Peyer's patch (tissue), 4 donors: ENCODE measurements at regions not wholly inside any gene's neighbourhood (a gene's known extent, or its start where the extent isn't known, plus 50 kb on each side); places are given as distances from the start of the nearest gene placed in this dataset.
A peak's percentile ranks its signal among the peaks of the same experiment; 100 is the strongest.

Source experiments
- DNase-seq, 3 donors: peaks; one replicate each; pipeline ENCODE4 v3.0.0-alpha.2; 2017 to 2019
- H3K27ac ChIP-seq, 4 donors: fragments of 200-600 bp; sonication (generic); one replicate each; pipeline ENCODE4 v1.5.1; 2016 to 2019
- H3K27me3 ChIP-seq, 2 donors: fragments of 200-600 bp; sonication (generic); one replicate each; pipeline ENCODE4 v1.5.1; 2019
- H3K36me3 ChIP-seq, 3 donors: fragments of 200-600 bp; sonication (generic); one replicate each; pipeline ENCODE4 v1.5.1; 2016 to 2019
- H3K4me1 ChIP-seq, 4 donors: fragments of 200-600 bp; sonication (generic); one replicate each; pipeline ENCODE4 v1.5.1; 2016 to 2019
- H3K4me3 ChIP-seq, 4 donors: fragments of 200-600 bp; sonication (generic); 1 replicate in 3 of 4; 2 replicates in 1 of 4; pipeline ENCODE4 v1.5.1; 2016 to 2019; ENCODE audit warnings: mild to moderate bottlenecking in 1 of 4
- H3K9me3 ChIP-seq, 4 donors: fragments of 200-600 bp; sonication (generic); one replicate each; pipeline ENCODE4 v1.5.1; 2016 to 2019; ENCODE audit warnings: mild to moderate bottlenecking in 1 of 4
- CTCF ChIP-seq, 6 experiments: fragments of 450-650 bp in 4 of 6; fragments of 200-600 bp in 2 of 6; sonication (generic) in 1 of 6; IDR thresholded peaks; one replicate each; pipeline ENCODE4 v1.5.1; 2017 to 2019; ENCODE audit warnings: antibody characterized with exemption in 6 of 6, mild to moderate bottlenecking in 3 of 6, moderate library complexity in 1 of 6
- POLR2A ChIP-seq, 2 donors: fragments of 450-650 bp; IDR thresholded peaks; one replicate each; pipeline ENCODE4 v1.5.1; 2017; ENCODE audit warnings: antibody characterized with exemption in 2 of 2, mild to moderate bottlenecking in 2 of 2, moderate library complexity in 2 of 2

- DNase-seq = no peak
- no peak overlapping the region for H3K4me3 ChIP-seq
- no peaks in the 10 kb centered on the region for H3K27me3 ChIP-seq
- H3K27ac ChIP-seq = peak overlapping the region in 1 of 4 donors; percentile 52
- H3K9me3 ChIP-seq = no peaks in the 10 kb centered on the region
- no peak for TF ChIP-seq CTCF (IDR thresholded peaks at IDR 0.05)
- no peaks in the 10 kb centered on the region for H3K36me3 ChIP-seq
- no peaks in the 10 kb centered on the region for H3K4me1 ChIP-seq
Observed at GRCh38 chr18:21162786-21163185, 51.2 kb upstream of the ROCK1 start.

- no peak overlapping the region for H3K4me3 ChIP-seq
- H3K36me3 ChIP-seq = no peaks in the 10 kb centered on the region
- H3K4me1 ChIP-seq = no peaks in the 10 kb centered on the region
- TF ChIP-seq POLR2A (IDR thresholded peaks at IDR 0.05) = no peak
- TF ChIP-seq CTCF (IDR thresholded peaks at IDR 0.05) = no peak
- no peaks in the 10 kb centered on the region for H3K9me3 ChIP-seq
- peak overlapping the region in 2 of 4 donors; percentile 52 to 55 for H3K27ac ChIP-seq
- no peak for DNase-seq
- no peaks in the 10 kb centered on the region for H3K27me3 ChIP-seq
Observed at GRCh38 chr18:21163647-21164547, 52.3 kb upstream of the ROCK1 start.

GRCh38 chr18:21164548-21165095, 53.0 kb upstream of the ROCK1 start:
- Histone ChIP-seq H3K4me3 (no peak overlapping the region), H3K36me3 (no peaks in the 10 kb centered on the region), H3K27me3 (no peaks in the 10 kb centered on the region), H3K27ac (peak overlapping the region in 1 of 4 donors; percentile 51), H3K4me1 (no peaks in the 10 kb centered on the region), H3K9me3 (no peaks in the 10 kb centered on the region)
- no peak for DNase-seq
- TF ChIP-seq POLR2A (IDR thresholded peaks at IDR 0.05) = no peak
- no peak for TF ChIP-seq CTCF (IDR thresholded peaks at IDR 0.05)

- H3K36me3 ChIP-seq = no peaks in the 10 kb centered on the region
- no peaks in the 10 kb centered on the region for H3K4me1 ChIP-seq
- H3K27ac ChIP-seq = no peak overlapping the region
- no peaks in the 10 kb centered on the region for H3K9me3 ChIP-seq
- H3K4me3 ChIP-seq = no peak overlapping the region
- DNase-seq = no peak
- H3K27me3 ChIP-seq = no peaks in the 10 kb centered on the region
- TF ChIP-seq CTCF (IDR thresholded peaks at IDR 0.05) (no peak), POLR2A (IDR thresholded peaks at IDR 0.05) (no peak)
Observed at GRCh38 chr18:21167641-21168377, 56.2 kb upstream of the ROCK1 start.

- H3K27me3 ChIP-seq = no peaks in the 10 kb centered on the region
- no peaks in the 10 kb centered on the region for H3K4me1 ChIP-seq
- TF ChIP-seq CTCF (IDR thresholded peaks at IDR 0.05) (no peak), POLR2A (IDR thresholded peaks at IDR 0.05) (no peak)
- H3K27ac ChIP-seq = no peak overlapping the region
- H3K9me3 ChIP-seq = no peaks in the 10 kb centered on the region
- no peaks in the 10 kb centered on the region for H3K36me3 ChIP-seq
- H3K4me3 ChIP-seq = no peak overlapping the region
- DNase-seq = no peak
Observed at GRCh38 chr18:21168880-21169279, 57.3 kb upstream of the ROCK1 start.
